SK-N-SH (cell line): ENCODE measurements at regions not wholly inside any gene's neighbourhood (a gene's known extent, or its start where the extent isn't known, plus 50 kb on each side); places are given as distances from the start of the nearest gene placed in this dataset.

Experiments used
- CTCF ChIA-PET: fragments of 300-600, 350-600 bp; formaldehyde crosslinking; extraction: SDS; loops from one replicate; lab custom pipeline; 2021; lab: Yijun Ruan, JAX
- POLR2A ChIA-PET: fragments of 350-600 bp; sonication (Branson Sonifier 250); formaldehyde crosslinking; extraction: SDS; loops from one replicate; lab custom pipeline; 2020; ENCODE audit warnings: antibody characterized with exemption, inconsistent platforms; lab: Yijun Ruan, JAX
- DNase-seq: peaks from one replicate; pipeline ENCODE4 v3.0.0; 2012
- H2AFZ ChIP-seq: fragments of 200-600 bp; sonication (generic); 2 replicates; pipeline ENCODE4 v1.8.1; 2016; ENCODE audit warnings: antibody characterized with exemption, mild to moderate bottlenecking, low read depth
- H3F3A ChIP-seq: fragments of 200-600 bp; sonication (generic); replicated peaks from 2 replicates; pipeline ENCODE3; 2016; ENCODE audit warnings: antibody characterized with exemption, mild to moderate bottlenecking; ENCODE audit not compliant: insufficient read depth
- H3K27ac ChIP-seq, 2 experiments: fragments of 200-500 bp in 1 of 2; fragments of 200-600 bp in 1 of 2; sonication (Bioruptor generic) in 1 of 2; sonication (generic), shearing (Covaris generic) in 1 of 2; 2 replicates each; pipeline versions ENCODE4 v1.5.1 to v1.6.1; 2014 to 2016; ENCODE audit warnings: low read depth in 2 of 2, inconsistent platforms in 1 of 2, low read length in 1 of 2, mild to moderate bottlenecking in 1 of 2, mixed read lengths in 1 of 2
- H3K27me3 ChIP-seq: fragments of 200-600 bp; sonication (generic), shearing (Covaris generic); 2 replicates; pipeline ENCODE4 v1.6.1; 2016; ENCODE audit warnings: mixed run types; ENCODE audit not compliant: insufficient read depth
- H3K36me3 ChIP-seq, 2 experiments: fragments of 200-500 bp in 1 of 2; fragments of 200-600 bp in 1 of 2; sonication (Bioruptor generic) in 1 of 2; sonication (generic) in 1 of 2; replicated peaks in 1 of 2; 2 replicates each; pipeline versions ENCODE3 to v1.5.1; 2014 to 2016; ENCODE audit warnings: low read length in 1 of 2, mild to moderate bottlenecking in 1 of 2; ENCODE audit not compliant: insufficient read depth in 2 of 2, control insufficient read depth in 1 of 2
- H3K4me1 ChIP-seq, 2 experiments: fragments of 200-500 bp in 1 of 2; fragments of 200-600 bp in 1 of 2; sonication (Bioruptor generic) in 1 of 2; sonication (generic), shearing (Covaris generic) in 1 of 2; 2 replicates each; pipeline versions ENCODE4 v1.5.1 to v1.6.1; 2014 to 2016; ENCODE audit warnings: low read depth in 1 of 2, low read length in 1 of 2, mixed run types in 1 of 2; ENCODE audit not compliant: insufficient read depth in 2 of 2, control insufficient read depth in 1 of 2
- H3K4me2 ChIP-seq: fragments of 200-600 bp; sonication (generic), shearing (Covaris generic); 2 replicates; pipeline ENCODE4 v1.6.1; 2017; ENCODE audit warnings: mixed run types
- H3K4me3 ChIP-seq, 2 experiments: fragments of 200-500 bp in 1 of 2; fragments of 200-600 bp in 1 of 2; sonication (Bioruptor generic) in 1 of 2; sonication (generic), shearing (Covaris generic) in 1 of 2; 2 replicates each; pipeline versions ENCODE4 v1.5.1 to v1.8.1; 2014 to 2016; ENCODE audit warnings: low read depth in 2 of 2, inconsistent platforms in 1 of 2, low read length in 1 of 2, mild to moderate bottlenecking in 1 of 2, mixed read lengths in 1 of 2, moderate library complexity in 1 of 2
- H3K79me2 ChIP-seq: fragments of 200-600 bp; sonication (generic); 2 replicates; pipeline ENCODE4 v1.8.1; 2017; ENCODE audit warnings: mild to moderate bottlenecking; ENCODE audit not compliant: insufficient read depth
- H3K9ac ChIP-seq: fragments of 200-600 bp; sonication (generic); 2 replicates; pipeline ENCODE4 v1.6.1; 2017; ENCODE audit warnings: mixed run types
- H3K9me2 ChIP-seq: fragments of 200-600 bp; sonication (generic); 2 replicates; pipeline ENCODE4 v1.6.1; 2017; ENCODE audit warnings: mixed run types
- H3K9me3 ChIP-seq: fragments of 200-600 bp; sonication (generic); 2 replicates; pipeline ENCODE4 v1.6.1; 2017; ENCODE audit warnings: mixed run types, mild to moderate bottlenecking, moderate library complexity
- H4K20me1 ChIP-seq: fragments of 200-600 bp; sonication (generic); 2 replicates; pipeline ENCODE4 v1.6.1; 2017; ENCODE audit warnings: mild to moderate bottlenecking, mixed run types; ENCODE audit not compliant: insufficient read depth
- EZH2phosphoT487 ChIP-seq: fragments of 200-600 bp; sonication (generic); IDR thresholded peaks from 2 replicates; pipeline ENCODE4 v1.6.1; 2017; ENCODE audit warnings: low read depth, mixed run types, mild to moderate bottlenecking, antibody characterized with exemption, moderate library complexity, borderline replicate concordance
- FOXM1 ChIP-seq: IDR thresholded peaks from 2 replicates; pipeline ENCODE4 v1.4.0; 2012; ENCODE audit warnings: low read depth, mild to moderate bottlenecking
- JUND ChIP-seq: IDR thresholded peaks from 2 replicates; pipeline ENCODE4 v1.4.0; 2012
- MXI1 ChIP-seq: IDR thresholded peaks from 2 replicates; pipeline ENCODE4 v1.6.1; 2012; ENCODE audit warnings: mild to moderate bottlenecking, low read depth, low read length, improper control_type of control experiment
- NFIC ChIP-seq: IDR thresholded peaks from 2 replicates; pipeline ENCODE4 v1.4.0; 2012; ENCODE audit warnings: borderline replicate concordance
- NRF1 ChIP-seq: IDR thresholded peaks from 2 replicates; pipeline ENCODE4 v1.6.1; 2012; ENCODE audit warnings: low read depth, mild to moderate bottlenecking, low read length
- POLR2AphosphoS5 ChIP-seq: IDR thresholded peaks from 2 replicates; pipeline ENCODE4 v1.6.1; 2012; ENCODE audit warnings: low read depth, low read length
- RAD21 ChIP-seq: IDR thresholded peaks from 2 replicates; pipeline ENCODE4 v1.6.1; 2012; ENCODE audit warnings: mild to moderate bottlenecking, low read length
- REST ChIP-seq: IDR thresholded peaks from 2 replicates; pipeline ENCODE4 v1.6.1; 2012; ENCODE audit warnings: mild to moderate bottlenecking, low read depth, low read length, moderate library complexity
- SIN3A ChIP-seq: IDR thresholded peaks from 2 replicates; pipeline ENCODE4 v1.6.1; 2012; ENCODE audit warnings: low read depth, mild to moderate bottlenecking, low read length, moderate library complexity, borderline replicate concordance
- SMC3 ChIP-seq: IDR thresholded peaks from 2 replicates; pipeline ENCODE4 v1.6.1; 2012; ENCODE audit warnings: low read depth, low read length, improper control_type of control experiment
- TAF1 ChIP-seq: IDR thresholded peaks from 2 replicates; pipeline ENCODE4 v1.6.1; 2012; ENCODE audit warnings: low read depth, mild to moderate bottlenecking, low read length, moderate library complexity, borderline replicate concordance
- TEAD4 ChIP-seq: IDR thresholded peaks from 2 replicates; pipeline ENCODE4 v1.4.0; 2012; ENCODE audit warnings: mild to moderate bottlenecking, borderline replicate concordance; ENCODE audit not compliant: insufficient read depth
- USF1 ChIP-seq: IDR thresholded peaks from 2 replicates; pipeline ENCODE4 v1.4.0; 2012; ENCODE audit warnings: low read depth, borderline replicate concordance
- YY1 ChIP-seq: IDR thresholded peaks from 2 replicates; pipeline ENCODE4 v1.4.0; 2012; ENCODE audit warnings: low read depth, mild to moderate bottlenecking
- WGBS: methylation state at CpG from one replicate; pipeline ENCODE4 v1.1.6; 2017; ENCODE audit warnings: low lambda C conversion rate; 5-methylcytosine and 5-hydroxymethylcytosine counted together
- TF ChIP-seq, protein P1 (sequence below): fragments of 150-350 bp; IDR thresholded peaks from 2 replicates; pipeline ENCODE4 v1.6.1; 2017; ENCODE audit warnings: antibody characterized with exemption, low read length, low read depth, borderline replicate concordance
- TF ChIP-seq, protein P2 (sequence below): fragments of 150-350 bp; IDR thresholded peaks from 2 replicates; pipeline ENCODE4 v1.6.1; 2016; ENCODE audit warnings: mild to moderate bottlenecking, low read depth, low read length

DNA sequence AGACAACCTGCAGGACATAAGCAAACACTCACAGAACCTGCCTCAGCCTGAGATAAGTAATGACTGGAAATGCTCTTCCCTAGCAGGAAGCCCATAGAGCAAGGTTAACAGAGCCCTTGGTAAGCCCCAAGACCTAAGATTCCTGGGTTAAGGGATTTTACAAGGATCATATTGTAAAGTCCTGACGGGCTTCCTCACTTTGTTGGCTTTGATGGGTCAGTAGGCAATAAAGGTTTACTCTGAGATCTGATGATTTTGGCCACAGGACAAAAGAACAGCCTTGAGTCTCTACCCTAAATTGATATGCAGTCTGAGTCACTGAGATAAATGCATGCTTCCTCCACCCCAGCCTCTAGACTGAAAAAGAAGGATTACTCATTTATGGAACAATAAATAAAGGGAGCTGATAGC, 270.8 kb downstream of the HTR7 start:
- CTCF ChIA-PET = no interaction called here
- Histone ChIP-seq H3K27me3 (no peaks in the 10 kb centered on the region), H3K9ac (no peak overlapping the region), H4K20me1 (no peaks in the 10 kb centered on the region), H3K4me3 (no peak overlapping the region), H2AFZ (no peak overlapping the region), H3K27ac (no peak overlapping the region), H3K9me3 (no peaks in the 10 kb centered on the region), H3K4me2 (no peak overlapping the region), H3K36me3 (no peaks in the 10 kb centered on the region), H3K79me2 (no peaks in the 10 kb centered on the region), H3F3A (no peaks in the 10 kb centered on the region), H3K9me2 (no peaks in the 10 kb centered on the region), H3K4me1 (no peaks in the 10 kb centered on the region)
- POLR2A ChIA-PET = no interaction called here
- WGBS = 0% methylated on average over 1 of the region's 1 CpG
- no peak for DNase-seq
- TF ChIP-seq, protein P1, sequence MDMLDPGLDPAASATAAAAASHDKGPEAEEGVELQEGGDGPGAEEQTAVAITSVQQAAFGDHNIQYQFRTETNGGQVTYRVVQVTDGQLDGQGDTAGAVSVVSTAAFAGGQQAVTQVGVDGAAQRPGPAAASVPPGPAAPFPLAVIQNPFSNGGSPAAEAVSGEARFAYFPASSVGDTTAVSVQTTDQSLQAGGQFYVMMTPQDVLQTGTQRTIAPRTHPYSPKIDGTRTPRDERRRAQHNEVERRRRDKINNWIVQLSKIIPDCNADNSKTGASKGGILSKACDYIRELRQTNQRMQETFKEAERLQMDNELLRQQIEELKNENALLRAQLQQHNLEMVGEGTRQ = no peak
- TF ChIP-seq FOXM1 (no peak), TAF1 (no peak), NRF1 (no peak), TEAD4 (no peak), POLR2AphosphoS5 (no peak), NFIC (no peak), RAD21 (no peak), SMC3 (no peak), EZH2phosphoT487 (no peak), SIN3A (no peak), JUND (no peak), YY1 (no peak), REST (no peak), USF1 (no peak), MXI1 (no peak)
- TF ChIP-seq, protein P2, sequence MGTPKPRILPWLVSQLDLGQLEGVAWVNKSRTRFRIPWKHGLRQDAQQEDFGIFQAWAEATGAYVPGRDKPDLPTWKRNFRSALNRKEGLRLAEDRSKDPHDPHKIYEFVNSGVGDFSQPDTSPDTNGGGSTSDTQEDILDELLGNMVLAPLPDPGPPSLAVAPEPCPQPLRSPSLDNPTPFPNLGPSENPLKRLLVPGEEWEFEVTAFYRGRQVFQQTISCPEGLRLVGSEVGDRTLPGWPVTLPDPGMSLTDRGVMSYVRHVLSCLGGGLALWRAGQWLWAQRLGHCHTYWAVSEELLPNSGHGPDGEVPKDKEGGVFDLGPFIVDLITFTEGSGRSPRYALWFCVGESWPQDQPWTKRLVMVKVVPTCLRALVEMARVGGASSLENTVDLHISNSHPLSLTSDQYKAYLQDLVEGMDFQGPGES = no peak
